ENCODE measurements at regions not wholly inside any gene's neighbourhood (a gene's known extent, or its start where the extent isn't known, plus 50 kb on each side); places are given as distances from the start of the nearest gene placed in this dataset.

DNA sequence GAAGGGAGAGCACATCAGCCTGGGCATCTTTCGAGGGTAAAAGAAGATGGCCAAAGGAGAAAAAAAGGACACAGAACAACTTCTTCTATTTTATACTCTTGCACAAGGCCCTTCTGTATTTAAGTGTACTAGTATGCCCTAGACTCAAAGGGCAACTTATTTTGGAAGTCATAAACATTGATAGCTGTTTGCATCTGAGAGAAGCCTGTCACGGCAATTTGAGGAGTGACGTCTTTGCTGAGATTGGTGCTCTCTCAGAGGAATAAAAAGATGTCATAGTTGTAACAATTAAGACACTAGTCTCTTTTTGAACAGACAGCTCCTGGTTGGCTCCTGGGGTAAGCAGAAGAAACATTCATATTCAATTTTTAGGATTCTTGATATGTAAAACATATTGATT lies 260.4 kb upstream of the TTC14 start:
- no peak for DNase-seq (ENCODE audit: low spot score)

DNA sequence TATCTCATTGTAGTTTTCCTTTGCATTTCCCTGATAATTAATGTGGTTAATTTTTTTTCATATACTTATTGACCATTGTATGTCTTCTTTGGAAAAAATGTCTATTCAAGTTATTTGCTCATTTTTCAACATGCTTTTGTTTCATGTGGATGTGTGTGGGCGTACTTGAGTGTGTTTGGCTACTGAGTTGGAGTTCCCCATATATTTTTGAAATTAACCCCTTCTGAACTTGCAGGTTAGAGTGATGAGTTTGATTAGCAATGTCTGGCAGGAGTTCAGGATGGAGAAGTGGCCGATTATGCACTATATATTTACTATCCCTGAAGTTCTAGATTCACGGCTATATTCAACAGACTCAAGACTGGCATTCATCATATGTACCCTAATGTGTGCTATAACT lies 250.4 kb upstream of the TTC14 start:
- no peak for DNase-seq (ENCODE audit: low spot score)

GRCh38 chr3:180352261-180352660 lies 249.7 kb upstream of the TTC14 start:
- no peak for DNase-seq (ENCODE audit: low spot score)

GRCh38 chr3:180354214-180354613 lies 247.7 kb upstream of the TTC14 start:
- no peak for DNase-seq (ENCODE audit: low spot score)

GRCh38 chr3:180358179-180358578 lies 243.8 kb upstream of the TTC14 start:
- no peak for DNase-seq (ENCODE audit: low spot score)

DNA sequence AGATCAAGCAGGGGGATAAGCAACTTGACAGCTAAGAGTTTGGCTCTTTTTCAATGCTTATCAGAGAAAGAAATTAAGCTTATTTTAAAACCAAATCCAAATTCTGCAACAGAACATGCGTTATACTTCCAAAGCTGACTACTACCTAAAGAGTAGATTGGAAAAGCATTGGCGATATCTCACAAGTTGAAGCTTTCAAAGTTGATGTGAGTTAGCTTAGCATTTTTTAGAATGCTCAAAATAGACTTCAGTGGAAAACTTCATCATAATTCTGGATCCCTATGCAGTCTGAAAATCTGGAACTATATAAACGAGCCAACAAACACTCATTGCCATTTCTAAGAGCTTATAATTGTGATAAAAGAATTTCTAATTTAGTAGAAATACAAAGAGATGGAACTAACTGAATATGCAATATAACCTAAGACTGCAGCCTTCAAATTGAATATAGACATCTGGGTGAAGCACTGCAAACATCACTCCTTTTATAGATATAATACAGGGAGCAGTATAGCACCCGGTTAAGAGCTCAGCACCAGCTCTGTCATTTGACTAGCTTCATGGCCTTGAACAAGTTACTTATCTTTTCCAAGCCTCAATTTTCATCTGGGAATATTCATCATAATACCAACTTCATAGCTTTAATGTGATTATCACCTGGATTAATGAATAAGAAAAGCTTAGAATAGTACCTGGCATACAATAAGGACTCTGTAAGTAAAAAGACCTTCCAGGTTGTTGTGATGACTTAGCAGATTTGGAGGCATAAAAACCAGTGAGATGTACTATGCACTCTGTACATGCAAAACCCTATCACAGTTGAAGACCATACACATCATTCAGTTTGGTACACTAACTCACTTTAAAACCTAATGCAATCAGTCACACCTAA lies 242.7 kb upstream of the TTC14 start:
- no peak for DNase-seq (ENCODE audit: low spot score)

- DNase-seq (ENCODE audit: low spot score), result no peak
These were observed 242.0 kb upstream of the TTC14 start for GRCh38 chr3:180359953-180360279.

- DNase-seq (ENCODE audit: low spot score), result no peak
These were observed 239.9 kb upstream of the TTC14 start for GRCh38 chr3:180362081-180362480.

- no peak for DNase-seq (ENCODE audit: low spot score)
These were observed 226.1 kb upstream of the TTC14 start for GRCh38 chr3:180375831-180376230.

- no peak for DNase-seq (ENCODE audit: low spot score)
These were observed 223.5 kb upstream of the TTC14 start for GRCh38 chr3:180378496-180378895.

DNA sequence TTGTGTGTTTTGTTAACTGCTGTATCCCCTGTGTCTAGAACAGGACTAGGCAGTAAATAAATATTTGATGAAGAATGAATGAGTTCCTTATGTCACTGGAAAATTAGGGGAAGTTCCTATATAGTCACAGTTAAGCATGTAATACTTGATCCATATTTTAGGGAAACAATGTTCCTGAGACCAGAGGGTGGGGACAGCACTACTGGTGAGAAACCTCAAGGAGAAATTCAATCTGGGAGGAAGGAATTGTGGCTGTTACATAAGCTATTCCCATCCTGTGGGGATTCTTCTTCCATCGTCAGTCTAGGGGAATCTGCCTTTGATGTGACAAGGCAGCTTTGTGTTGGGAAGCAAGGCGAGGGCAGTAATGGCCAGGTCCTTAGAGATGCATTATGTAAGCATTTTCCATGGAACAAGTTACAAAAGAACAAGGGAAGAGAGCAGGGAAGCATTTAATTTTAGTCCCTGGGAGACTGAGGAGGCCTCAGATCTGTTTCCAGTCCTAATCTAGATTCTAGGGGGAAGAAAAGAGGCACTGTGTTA lies 219.3 kb upstream of the TTC14 start:
- DNase-seq (ENCODE audit: low spot score), result no peak

GRCh38 chr3:180383332-180384020 lies 218.5 kb upstream of the TTC14 start:
- no peak for DNase-seq (ENCODE audit: low spot score)

DNA sequence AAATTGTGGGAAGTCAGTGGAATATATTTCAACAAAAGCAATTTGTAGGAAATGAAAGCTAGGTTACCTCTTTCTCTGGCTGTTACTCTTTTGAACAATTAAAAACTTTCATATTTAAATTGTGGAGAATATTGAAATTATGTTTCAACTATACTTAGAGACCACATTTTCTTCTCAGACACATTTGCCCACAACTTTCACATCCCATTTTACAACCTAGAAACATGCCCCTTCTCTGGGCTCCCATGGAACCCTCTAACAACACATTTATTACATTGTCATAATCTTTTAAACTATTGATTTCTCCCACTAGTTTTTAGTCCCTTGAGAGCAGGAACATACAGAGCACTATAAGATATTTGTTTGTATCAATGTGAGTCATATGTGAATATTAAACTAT lies 211.7 kb upstream of the TTC14 start:
- no peak for DNase-seq (ENCODE audit: low spot score)

DNA sequence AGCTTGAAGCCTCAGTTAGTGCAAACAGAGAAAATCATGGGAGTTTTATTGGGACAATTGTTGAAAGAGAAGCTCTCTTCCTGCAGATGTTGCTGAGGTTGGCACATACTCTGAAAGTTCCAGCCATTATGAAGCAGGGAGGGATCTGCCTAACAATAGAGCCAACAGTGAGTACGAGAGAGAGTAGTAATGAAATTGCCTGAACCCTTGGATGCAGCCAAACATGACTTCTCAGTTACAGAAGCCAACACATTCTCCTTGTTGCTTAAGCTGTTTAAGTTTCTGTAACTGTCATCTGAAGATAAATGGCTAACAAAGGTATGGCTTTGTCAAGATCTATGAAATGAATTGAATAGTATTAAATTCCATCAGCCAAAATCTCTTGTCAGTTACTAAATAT lies 211.0 kb upstream of the TTC14 start:
- no peak for DNase-seq (ENCODE audit: low spot score)

DNA sequence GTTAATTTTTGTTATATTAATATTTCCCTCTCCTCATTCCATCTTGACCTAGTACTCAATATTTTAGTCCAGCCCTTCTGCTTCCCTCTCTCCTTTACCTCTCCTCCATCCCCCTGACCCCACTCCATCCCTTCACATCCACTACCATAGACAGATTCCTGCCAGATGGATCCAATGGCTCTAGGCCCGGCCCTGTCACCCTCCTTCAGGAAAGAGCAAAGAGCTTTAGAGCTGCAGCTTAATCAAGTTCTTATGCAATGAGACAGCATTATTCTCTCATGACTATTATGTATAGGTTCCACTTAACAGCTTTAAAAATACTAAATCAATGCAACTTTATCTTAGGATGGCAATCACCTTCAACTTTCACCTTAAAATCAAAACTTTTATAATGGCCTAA lies 200.7 kb upstream of the TTC14 start:
- no peak for DNase-seq (ENCODE audit: low spot score)

- DNase-seq (ENCODE audit: low spot score), result no peak
These were observed 199.4 kb upstream of the TTC14 start for GRCh38 chr3:180402471-180403073.

DNA sequence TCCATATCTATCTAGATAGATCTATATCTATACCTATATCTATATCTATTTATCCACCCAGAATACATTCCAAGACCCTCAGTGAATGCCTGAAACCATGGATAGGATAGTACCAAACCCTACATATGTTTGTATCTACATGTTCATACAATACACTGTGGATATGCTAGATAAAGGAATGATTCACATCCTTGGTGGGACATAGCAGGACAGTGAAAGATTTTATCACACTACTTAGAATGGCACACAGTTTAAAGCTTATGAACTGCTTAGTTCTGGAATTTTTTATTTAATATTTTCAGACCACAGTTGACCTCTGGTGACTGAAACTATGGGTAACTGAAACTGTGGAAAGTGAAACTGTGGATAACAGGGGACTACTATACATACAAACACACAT lies 198.8 kb upstream of the TTC14 start:
- no peak for DNase-seq (ENCODE audit: low spot score)

DNA sequence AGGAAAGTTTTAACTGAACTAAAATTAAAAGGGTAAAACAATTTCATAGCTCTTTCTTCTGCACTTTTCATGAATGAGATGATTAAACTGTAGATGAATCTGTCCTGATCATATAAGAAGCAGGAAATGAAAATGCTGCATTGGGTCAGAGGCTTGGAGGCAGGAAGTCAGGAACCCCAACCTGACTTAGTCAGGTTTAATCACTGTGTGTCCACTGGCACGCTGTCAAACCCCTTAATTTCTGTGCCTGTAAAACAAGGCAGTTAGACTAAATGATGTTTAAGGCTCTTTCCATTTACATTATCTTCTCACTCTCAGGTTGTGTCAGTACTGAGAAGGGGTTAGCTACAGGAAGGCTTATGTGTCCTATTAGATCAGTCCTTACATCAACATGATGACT lies 193.3 kb upstream of the TTC14 start:
- no peak for DNase-seq (ENCODE audit: low spot score)

DNA sequence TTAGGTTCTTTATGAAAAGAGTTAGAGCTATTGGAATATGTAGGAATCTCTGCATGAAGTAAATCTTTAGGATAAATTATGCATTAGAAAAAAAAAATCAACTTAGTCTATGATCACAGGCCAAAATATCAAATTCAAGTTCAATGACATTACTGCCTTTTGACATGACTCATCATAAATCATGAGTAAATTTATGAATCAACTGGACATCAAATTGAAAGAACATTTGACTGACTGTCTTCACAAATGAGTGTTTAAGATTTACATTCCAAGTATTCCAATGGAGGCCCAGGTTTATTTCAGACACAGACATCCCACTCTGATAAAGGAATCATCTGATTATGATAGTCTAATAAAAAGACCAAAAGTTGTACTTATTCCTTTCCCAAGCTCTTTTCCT lies 192.8 kb upstream of the TTC14 start:
- DNase-seq (ENCODE audit: low spot score), result no peak

DNA sequence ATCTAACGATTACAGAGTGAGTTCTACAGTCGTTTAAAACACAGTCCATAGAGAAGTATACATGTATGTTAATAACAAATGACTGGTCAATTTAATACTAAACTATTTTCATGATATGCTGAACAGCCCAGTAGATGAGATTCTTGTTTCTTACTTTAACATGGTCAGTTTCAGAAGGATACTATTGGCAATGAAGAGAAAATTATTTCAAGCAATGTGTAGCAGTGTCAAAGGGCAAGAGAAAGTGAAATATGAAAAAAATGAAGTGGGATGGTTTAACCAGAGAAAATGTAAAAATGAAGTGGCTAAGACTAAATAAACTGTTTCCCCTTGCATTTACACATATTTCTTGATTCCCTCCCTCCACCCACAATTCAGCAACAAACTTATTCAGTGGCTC lies 192.1 kb upstream of the TTC14 start:
- no peak for DNase-seq (ENCODE audit: low spot score)

GRCh38 chr3:180414157-180414556 lies 187.8 kb upstream of the TTC14 start:
- DNase-seq (ENCODE audit: low spot score), result no peak

DNA sequence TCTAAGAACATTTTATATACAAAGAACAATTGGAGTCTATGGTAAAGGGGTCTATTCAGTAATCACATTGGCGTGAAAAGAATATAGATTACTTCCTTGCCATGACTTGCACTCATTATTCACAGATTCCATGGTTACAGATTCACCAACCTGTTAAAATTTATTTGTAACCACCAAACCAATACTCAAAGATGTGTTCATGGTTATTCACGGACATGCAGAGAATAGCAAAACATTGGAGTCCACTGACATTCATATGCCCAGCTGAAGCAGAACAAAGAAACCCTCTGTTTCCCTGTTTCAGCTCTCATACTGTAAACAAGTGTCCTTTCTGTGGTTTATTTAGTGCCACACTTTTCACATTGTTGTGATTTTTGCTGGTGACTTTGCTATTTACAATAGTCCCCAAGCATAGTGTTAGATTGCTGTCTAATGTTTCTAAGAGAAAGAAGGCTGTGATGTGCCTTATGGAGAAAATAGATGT lies 185.8 kb upstream of the TTC14 start:
- DNase-seq (ENCODE audit: low spot score), result no peak

GRCh38 chr3:180417241-180417640 lies 184.7 kb upstream of the TTC14 start:
- no peak for DNase-seq (ENCODE audit: low spot score)
